ENCODE measurements at regions not wholly inside any gene's neighbourhood (a gene's known extent, or its start where the extent isn't known, plus 50 kb on each side); places are given as distances from the start of the nearest gene placed in this dataset.
"Not testable (repeated sequence)": the region's sequence is repeated elsewhere in the genome, so short reads cannot be mapped to it uniquely, and the experiment has no call there.

GRCh38 chr20:30594112-30594511 lies 663.4 kb upstream of the DEFB115 start:
- WGBS, result 82% methylated on average over 18 of the region's 18 CpGs
- Histone ChIP-seq H3K4me1 (no peaks in the 10 kb centered on the region), H3K27me3 (peaks cover 0 to 19% (median 0%) of the 10 kb centered on the region in 4 donors), H3K9me3 (no peaks in the 10 kb centered on the region), H3K4me3 (no peak overlapping the region), H3K36me3 (no peaks in the 10 kb centered on the region), H3K27ac (replicated peaks in 1 of 4) (no peak overlapping the region)
- intact Hi-C loops (cut with DNase I), result no loop called here
- peak; percentile 91 for DNase-seq (ENCODE audit: extremely low spot score)
- TF ChIP-seq EP300 (IDR thresholded peaks at IDR 0.05), result no peak
- TF ChIP-seq POLR2AphosphoS5 (IDR thresholded peaks at IDR 0.05), result no peak
- TF ChIP-seq POLR2A (IDR thresholded peaks at IDR 0.05; ENCODE audit: low read depth), result no peak
- no peak for TF ChIP-seq CTCF (IDR thresholded peaks at IDR 0.05)

GRCh38 chr20:30595698-30596097 lies 661.8 kb upstream of the DEFB115 start:
- Histone ChIP-seq H3K4me1 (no peaks in the 10 kb centered on the region), H3K27me3 (peaks cover 0 to 19% (median 0%) of the 10 kb centered on the region in 4 donors), H3K27ac (replicated peaks in 1 of 4) (no peak overlapping the region), H3K4me3 (no peak overlapping the region), H3K36me3 (no peaks in the 10 kb centered on the region), H3K9me3 (no peaks in the 10 kb centered on the region)
- TF ChIP-seq POLR2A (IDR thresholded peaks at IDR 0.05; ENCODE audit: low read depth), result no peak
- no peak for TF ChIP-seq POLR2AphosphoS5 (IDR thresholded peaks at IDR 0.05)
- no peak for TF ChIP-seq CTCF (IDR thresholded peaks at IDR 0.05)
- no peak for TF ChIP-seq EP300 (IDR thresholded peaks at IDR 0.05)
- intact Hi-C loops (cut with DNase I), result no loop called here
- WGBS, result 85% methylated on average over 3 of the region's 3 CpGs
- DNase-seq (ENCODE audit: extremely low spot score), result no peak

GRCh38 chr20:30597429-30597828 lies 660.0 kb upstream of the DEFB115 start:
- intact Hi-C loops (cut with DNase I); H3K27ac ChIP-seq (replicated peaks in 1 of 4); H3K4me3 ChIP-seq; H3K4me1 ChIP-seq; H3K36me3 ChIP-seq; H3K9me3 ChIP-seq: not testable (repeated sequence)
- H3K27me3 ChIP-seq, result peaks cover 0 to 19% (median 0%) of the 10 kb centered on the region in 4 donors
- WGBS, result 58% methylated on average over 2 of the region's 2 CpGs
- peak; percentile 81 for DNase-seq (ENCODE audit: extremely low spot score)

GRCh38 chr20:30598460-30599230 lies 658.8 kb upstream of the DEFB115 start:
- WGBS, result no CpG with 5 or more reads among the region's 5 CpGs
- intact Hi-C loops (cut with DNase I), result no loop called here
- peak; percentile 86 for DNase-seq (ENCODE audit: extremely low spot score)
- no peaks in the 10 kb centered on the region for H3K9me3 ChIP-seq
- no peaks in the 10 kb centered on the region for H3K4me1 ChIP-seq
- TF ChIP-seq POLR2A (IDR thresholded peaks at IDR 0.05; ENCODE audit: low read depth) (no peak), POLR2AphosphoS5 (IDR thresholded peaks at IDR 0.05) (no peak), EP300 (IDR thresholded peaks at IDR 0.05) (no peak), CTCF (IDR thresholded peaks at IDR 0.05) (no peak)
- H3K4me3 ChIP-seq, result no peak overlapping the region
- no peaks in the 10 kb centered on the region for H3K36me3 ChIP-seq
- no peak overlapping the region for H3K27ac ChIP-seq (replicated peaks in 1 of 4)
- peaks cover 0 to 15% (median 0%) of the 10 kb centered on the region in 4 donors for H3K27me3 ChIP-seq

GRCh38 chr20:30599990-30600389 lies 657.5 kb upstream of the DEFB115 start:
- DNase-seq (ENCODE audit: extremely low spot score), result peak; percentile 90
- H3K4me1 ChIP-seq, result no peaks in the 10 kb centered on the region
- WGBS, result 60% methylated on average over 1 of the region's 2 CpGs
- no peak overlapping the region for H3K4me3 ChIP-seq
- H3K36me3 ChIP-seq, result no peaks in the 10 kb centered on the region
- no peaks in the 10 kb centered on the region for H3K9me3 ChIP-seq
- TF ChIP-seq POLR2AphosphoS5 (IDR thresholded peaks at IDR 0.05) (no peak), CTCF (IDR thresholded peaks at IDR 0.05) (no peak), EP300 (IDR thresholded peaks at IDR 0.05) (no peak), POLR2A (IDR thresholded peaks at IDR 0.05; ENCODE audit: low read depth) (no peak)
- intact Hi-C loops (cut with DNase I), result no loop called here
- peaks cover 0 to 11% (median 0%) of the 10 kb centered on the region in 4 donors for H3K27me3 ChIP-seq
- no peak overlapping the region for H3K27ac ChIP-seq (replicated peaks in 1 of 4)
